ENCODE measurements at regions not wholly inside any gene's neighbourhood (a gene's known extent, or its start where the extent isn't known, plus 50 kb on each side); places are given as distances from the start of the nearest gene placed in this dataset.

- DNase-seq (ENCODE audit: extremely low read depth, insufficient read length): no peak
- no peaks in the 10 kb centered on the region for H3K27me3 ChIP-seq (replicated peaks; ENCODE audit: control insufficient read depth, insufficient read depth, low read length)
- no peak for TF ChIP-seq CTCF (IDR thresholded peaks at IDR 0.05; ENCODE audit: insufficient read depth, low read length, poor library complexity, severe bottlenecking)
- H3K36me3 ChIP-seq (ENCODE audit: control insufficient read depth, insufficient read depth, low read length): no peaks in the 10 kb centered on the region
- no peak overlapping the region for H3K4me3 ChIP-seq (replicated peaks; ENCODE audit: low read depth, low read length)
Observed at GRCh38 chr6:6714953-6715352, 126.4 kb downstream of the LY86 start.

GRCh38 chr6:6715465-6715864, 126.9 kb downstream of the LY86 start:
- no peak for TF ChIP-seq CTCF (IDR thresholded peaks at IDR 0.05; ENCODE audit: insufficient read depth, low read length, poor library complexity, severe bottlenecking)
- Histone ChIP-seq H3K4me3 (replicated peaks; ENCODE audit: low read depth, low read length) (no peak overlapping the region), H3K27me3 (replicated peaks; ENCODE audit: control insufficient read depth, insufficient read depth, low read length) (no peaks in the 10 kb centered on the region), H3K36me3 (ENCODE audit: control insufficient read depth, insufficient read depth, low read length) (no peaks in the 10 kb centered on the region)
- DNase-seq (ENCODE audit: extremely low read depth, insufficient read length): no peak

- Histone ChIP-seq H3K27me3 (replicated peaks; ENCODE audit: control insufficient read depth, insufficient read depth, low read length) (no peaks in the 10 kb centered on the region; the same call in 1 of the 2 replicates), H3K36me3 (ENCODE audit: control insufficient read depth, insufficient read depth, low read length) (no peaks in the 10 kb centered on the region), H3K4me3 (replicated peaks; ENCODE audit: low read depth, low read length) (no peak overlapping the region)
- no peak for DNase-seq (ENCODE audit: extremely low read depth, insufficient read length)
- no peak for TF ChIP-seq CTCF (IDR thresholded peaks at IDR 0.05; ENCODE audit: insufficient read depth, low read length, poor library complexity, severe bottlenecking)
Observed at GRCh38 chr6:6716998-6717763, 128.7 kb downstream of the LY86 start.

GRCh38 chr6:6717953-6718352, 129.4 kb downstream of the LY86 start:
- TF ChIP-seq CTCF (IDR thresholded peaks at IDR 0.05; ENCODE audit: insufficient read depth, low read length, poor library complexity, severe bottlenecking): no peak
- no peak for DNase-seq (ENCODE audit: extremely low read depth, insufficient read length)
- Histone ChIP-seq H3K27me3 (replicated peaks; ENCODE audit: control insufficient read depth, insufficient read depth, low read length) (no peaks in the 10 kb centered on the region; the same call in 1 of the 2 replicates), H3K4me3 (replicated peaks; ENCODE audit: low read depth, low read length) (no peak overlapping the region), H3K36me3 (ENCODE audit: control insufficient read depth, insufficient read depth, low read length) (no peaks in the 10 kb centered on the region)

GRCh38 chr6:6721606-6722005, 133.1 kb downstream of the LY86 start:
- no peak for TF ChIP-seq CTCF (IDR thresholded peaks at IDR 0.05; ENCODE audit: insufficient read depth, low read length, poor library complexity, severe bottlenecking)
- H3K36me3 ChIP-seq (ENCODE audit: control insufficient read depth, insufficient read depth, low read length): no peaks in the 10 kb centered on the region
- no peak for DNase-seq (ENCODE audit: extremely low read depth, insufficient read length)

More at GRCh38 chr6:6721606-6722005, 133.1 kb downstream of the LY86 start:
- Histone ChIP-seq H3K27me3 (replicated peaks; ENCODE audit: control insufficient read depth, insufficient read depth, low read length) (no peaks in the 10 kb centered on the region; the same call in 1 of the 2 replicates), H3K4me3 (replicated peaks; ENCODE audit: low read depth, low read length) (no peak overlapping the region)
